ENCODE measurements at regions not wholly inside any gene's neighbourhood (a gene's known extent, or its start where the extent isn't known, plus 50 kb on each side); places are given as distances from the start of the nearest gene placed in this dataset.

DNA sequence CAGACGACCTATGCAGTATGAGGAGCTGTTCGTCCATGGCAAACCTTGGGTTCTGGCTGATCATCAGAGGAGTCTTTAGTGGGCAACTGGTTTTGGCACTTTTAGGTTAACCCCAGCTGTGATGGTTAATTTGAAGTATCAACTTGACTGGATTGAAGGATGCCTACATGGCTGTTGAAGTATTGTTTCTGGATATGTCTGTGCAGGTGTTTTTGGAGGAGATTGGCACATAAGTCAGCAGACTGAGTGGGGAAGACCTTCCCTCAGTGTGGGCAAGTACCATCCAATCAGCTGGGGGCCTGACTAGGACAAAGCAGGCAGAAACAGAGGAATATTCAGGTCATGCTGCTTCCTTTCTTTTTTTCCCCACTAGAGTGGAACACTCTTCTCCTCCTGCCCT lies 284.1 kb downstream of the NFKBIZ start:
- TF ChIP-seq, protein P1, sequence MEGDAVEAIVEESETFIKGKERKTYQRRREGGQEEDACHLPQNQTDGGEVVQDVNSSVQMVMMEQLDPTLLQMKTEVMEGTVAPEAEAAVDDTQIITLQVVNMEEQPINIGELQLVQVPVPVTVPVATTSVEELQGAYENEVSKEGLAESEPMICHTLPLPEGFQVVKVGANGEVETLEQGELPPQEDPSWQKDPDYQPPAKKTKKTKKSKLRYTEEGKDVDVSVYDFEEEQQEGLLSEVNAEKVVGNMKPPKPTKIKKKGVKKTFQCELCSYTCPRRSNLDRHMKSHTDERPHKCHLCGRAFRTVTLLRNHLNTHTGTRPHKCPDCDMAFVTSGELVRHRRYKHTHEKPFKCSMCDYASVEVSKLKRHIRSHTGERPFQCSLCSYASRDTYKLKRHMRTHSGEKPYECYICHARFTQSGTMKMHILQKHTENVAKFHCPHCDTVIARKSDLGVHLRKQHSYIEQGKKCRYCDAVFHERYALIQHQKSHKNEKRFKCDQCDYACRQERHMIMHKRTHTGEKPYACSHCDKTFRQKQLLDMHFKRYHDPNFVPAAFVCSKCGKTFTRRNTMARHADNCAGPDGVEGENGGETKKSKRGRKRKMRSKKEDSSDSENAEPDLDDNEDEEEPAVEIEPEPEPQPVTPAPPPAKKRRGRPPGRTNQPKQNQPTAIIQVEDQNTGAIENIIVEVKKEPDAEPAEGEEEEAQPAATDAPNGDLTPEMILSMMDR (IDR thresholded peaks at IDR 0.05): no peak
- TF ChIP-seq ZFX (IDR thresholded peaks at IDR 0.05; ENCODE audit: borderline replicate concordance): no peak
